ENCODE measurements at regions not wholly inside any gene's neighbourhood (a gene's known extent, or its start where the extent isn't known, plus 50 kb on each side); places are given as distances from the start of the nearest gene placed in this dataset.
"Not testable (repeated sequence)": the region's sequence is repeated elsewhere in the genome, so short reads cannot be mapped to it uniquely, and the experiment has no call there.

DNA sequence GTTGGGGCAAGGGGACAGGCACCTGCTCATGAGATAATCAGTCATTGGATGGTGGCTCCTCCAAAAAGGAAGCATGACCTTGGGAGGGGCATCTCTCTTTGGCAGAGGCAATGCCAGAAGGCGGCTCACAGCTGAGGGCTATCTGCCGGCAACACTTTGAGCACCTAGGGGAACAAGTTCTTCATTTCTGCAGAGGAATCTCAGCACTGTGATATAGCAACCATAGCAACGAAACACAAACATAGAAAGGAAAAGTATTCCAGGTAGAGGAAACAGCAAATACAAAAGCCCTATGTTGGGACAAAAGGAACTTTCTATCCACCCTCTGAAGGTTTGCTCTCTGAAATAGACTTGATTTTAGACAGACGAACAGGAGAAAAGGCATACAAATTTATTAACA is 89.1 kb upstream of the NEDD4L start:
- H3K36me3 ChIP-seq (ENCODE audit: control insufficient read depth, insufficient read depth, low read length), result no peaks in the 10 kb centered on the region
- H3K4me1 ChIP-seq (ENCODE audit: control insufficient read depth, insufficient read depth, low read length), result peaks cover 29% of the 10 kb centered on the region
- no peaks in the 10 kb centered on the region for H3K27me3 ChIP-seq (ENCODE audit: control insufficient read depth, insufficient read depth, low read length)
- H3K9me3 ChIP-seq (ENCODE audit: control insufficient read depth, low read depth, low read length), result no peaks in the 10 kb centered on the region
- H3K4me3 ChIP-seq (ENCODE audit: low read length), result no peak overlapping the region
- peak; percentile 41 to 73 for DNase-seq
- 43% methylated on average over 1 of the region's 4 CpGs for WGBS (ENCODE audit: insufficient coverage, low lambda C conversion rate)
- no peak overlapping the region for H3K27ac ChIP-seq (ENCODE audit: low read length)

DNA sequence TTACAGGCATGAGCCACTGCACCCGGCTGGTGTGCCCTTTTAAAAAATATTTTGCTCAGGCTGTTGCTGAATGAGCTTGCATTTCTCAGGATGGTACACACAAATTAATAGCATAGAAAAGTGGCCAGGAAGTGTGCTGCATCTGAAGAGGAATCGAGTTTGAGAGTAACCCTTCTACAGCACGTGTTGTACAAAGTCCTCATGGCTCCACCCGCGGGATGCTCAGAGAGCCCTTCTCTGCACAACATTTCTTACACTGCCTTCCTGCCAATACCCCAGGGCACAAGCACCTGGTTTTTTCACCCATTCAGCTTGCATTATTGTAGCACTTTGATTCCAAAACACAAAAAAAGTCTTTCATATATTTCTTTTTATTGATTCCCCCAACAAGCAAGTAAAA is 90.1 kb upstream of the NEDD4L start:
- DNase-seq, result peak; percentile 54 to 79
- H3K9me3 ChIP-seq (ENCODE audit: control insufficient read depth, low read depth, low read length), result no peaks in the 10 kb centered on the region
- no peak overlapping the region for H3K4me3 ChIP-seq (ENCODE audit: low read length)
- no peaks in the 10 kb centered on the region for H3K27me3 ChIP-seq (ENCODE audit: control insufficient read depth, insufficient read depth, low read length)
- no CpG with 5 or more reads among the region's 5 CpGs for WGBS (ENCODE audit: insufficient coverage, low lambda C conversion rate)
- peaks cover 29% of the 10 kb centered on the region for H3K4me1 ChIP-seq (ENCODE audit: control insufficient read depth, insufficient read depth, low read length)
- H3K27ac ChIP-seq (ENCODE audit: low read length), result peak overlapping the region; percentile 1
- H3K36me3 ChIP-seq (ENCODE audit: control insufficient read depth, insufficient read depth, low read length), result no peaks in the 10 kb centered on the region

DNA sequence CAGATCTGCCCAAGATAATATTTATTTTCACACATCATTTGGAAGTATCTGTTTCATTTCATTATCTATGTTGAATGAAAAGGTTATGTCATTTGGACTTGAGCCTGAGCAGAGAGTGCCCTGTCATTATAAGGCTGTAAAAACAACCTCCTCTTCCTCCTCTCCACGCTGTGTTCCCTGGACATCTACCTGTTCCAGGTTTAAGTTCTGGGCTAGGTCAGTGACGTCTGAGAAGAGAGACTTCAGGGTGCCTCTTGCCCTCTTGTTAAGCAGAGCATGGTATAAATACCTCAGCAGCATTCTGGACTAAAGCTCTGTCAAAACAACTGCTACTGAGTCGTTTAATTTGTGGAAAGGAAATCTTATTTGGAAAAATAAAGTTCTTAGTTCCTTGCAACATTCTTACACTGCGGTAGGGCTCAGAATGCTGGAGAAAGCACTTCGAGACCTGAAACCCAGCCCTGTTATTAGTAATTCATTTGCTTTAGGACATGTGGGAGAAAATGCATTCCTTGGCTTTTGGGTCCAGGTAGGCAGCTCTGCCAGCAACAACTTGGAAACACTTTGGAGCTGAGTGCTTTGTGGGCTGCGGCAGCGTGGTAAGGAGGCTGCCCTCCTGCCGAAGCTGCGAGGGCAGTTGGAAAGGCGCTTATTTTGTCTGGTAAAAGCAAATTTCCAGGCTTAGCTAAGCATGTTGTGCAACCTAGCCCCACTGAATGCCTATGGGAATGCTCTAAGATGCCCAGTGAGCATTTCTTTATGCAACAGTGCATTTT is 91.8 kb upstream of the NEDD4L start:
- H3K9me3 ChIP-seq (ENCODE audit: control insufficient read depth, low read depth, low read length), result no peaks in the 10 kb centered on the region
- H3K4me1 ChIP-seq (ENCODE audit: control insufficient read depth, insufficient read depth, low read length), result peaks cover 29% of the 10 kb centered on the region
- no peaks in the 10 kb centered on the region for H3K27me3 ChIP-seq (ENCODE audit: control insufficient read depth, insufficient read depth, low read length)
- no peaks in the 10 kb centered on the region for H3K36me3 ChIP-seq (ENCODE audit: control insufficient read depth, insufficient read depth, low read length)
- peak overlapping the region; percentile 49 for H3K27ac ChIP-seq (ENCODE audit: low read length)
- WGBS (ENCODE audit: insufficient coverage, low lambda C conversion rate), result 40% methylated on average over 1 of the region's 10 CpGs
- DNase-seq, result peak; percentile 41 to 56
- H3K4me3 ChIP-seq (ENCODE audit: low read length), result no peak overlapping the region

DNA sequence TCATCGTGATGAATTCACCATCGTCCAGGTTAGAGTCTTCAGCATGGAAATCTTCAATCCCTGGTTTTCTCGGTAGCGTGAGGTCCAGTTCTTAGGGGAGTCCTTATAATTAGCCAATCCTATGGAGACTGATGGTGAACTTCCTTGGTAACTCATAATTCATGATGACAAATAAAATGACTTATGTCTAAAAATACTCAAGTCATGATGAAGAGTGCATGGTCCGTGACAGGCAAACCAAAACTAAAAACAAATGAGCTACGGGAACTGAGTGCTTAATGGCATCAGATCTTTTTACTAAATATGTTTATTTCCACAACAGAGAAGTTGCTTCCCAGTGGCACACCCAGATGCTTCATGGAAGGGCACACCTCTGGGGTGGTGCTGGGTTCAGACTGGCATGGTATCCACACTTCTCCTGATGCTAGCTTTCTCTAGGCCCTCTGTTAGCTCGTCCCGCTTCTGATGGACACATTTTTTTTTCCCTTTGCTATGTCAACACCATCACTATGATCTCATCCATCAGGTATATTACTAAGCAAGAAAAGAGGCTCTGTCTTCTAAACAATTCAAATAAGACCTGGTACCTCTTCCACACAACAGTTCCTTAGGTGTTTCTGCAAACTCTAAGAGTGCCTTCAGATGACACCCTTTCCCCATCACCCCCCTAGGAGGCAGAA is 92.8 kb upstream of the NEDD4L start:
- H3K4me1 ChIP-seq (ENCODE audit: control insufficient read depth, insufficient read depth, low read length), result peaks cover 23% of the 10 kb centered on the region
- WGBS (ENCODE audit: insufficient coverage, low lambda C conversion rate), result no CpG with 5 or more reads among the region's 8 CpGs
- no peaks in the 10 kb centered on the region for H3K9me3 ChIP-seq (ENCODE audit: control insufficient read depth, low read depth, low read length)
- DNase-seq, result no peak
- H3K36me3 ChIP-seq (ENCODE audit: control insufficient read depth, insufficient read depth, low read length), result no peaks in the 10 kb centered on the region
- H3K27ac ChIP-seq (ENCODE audit: low read length), result peak overlapping the region; percentile 38
- H3K27me3 ChIP-seq (ENCODE audit: control insufficient read depth, insufficient read depth, low read length), result no peaks in the 10 kb centered on the region
- no peak overlapping the region for H3K4me3 ChIP-seq (ENCODE audit: low read length)

DNA sequence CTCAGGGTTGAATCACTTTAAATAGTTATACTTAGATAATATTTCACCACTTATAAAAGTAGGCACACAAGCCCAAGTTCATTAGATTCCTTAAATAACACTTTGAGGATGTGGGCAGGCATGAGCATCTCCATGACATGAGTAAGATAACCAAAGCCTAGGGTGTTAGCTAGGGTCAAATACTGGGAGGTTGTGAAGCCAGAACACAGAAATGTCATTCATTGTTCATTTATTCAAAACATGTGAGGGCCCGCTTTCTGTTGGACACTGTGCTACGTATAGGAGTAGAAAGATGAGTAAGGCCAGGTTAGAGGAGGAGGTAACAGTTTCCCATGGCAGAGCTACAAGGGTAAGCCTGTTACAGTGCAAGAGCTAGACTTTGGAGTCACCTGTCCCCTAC is 93.5 kb upstream of the NEDD4L start:
- no peaks in the 10 kb centered on the region for H3K9me3 ChIP-seq (ENCODE audit: control insufficient read depth, low read depth, low read length)
- no peak for DNase-seq
- no peak overlapping the region for H3K4me3 ChIP-seq (ENCODE audit: low read length)
- peaks cover 23% of the 10 kb centered on the region for H3K4me1 ChIP-seq (ENCODE audit: control insufficient read depth, insufficient read depth, low read length)
- no peak overlapping the region for H3K27ac ChIP-seq (ENCODE audit: low read length)
- H3K27me3 ChIP-seq (ENCODE audit: control insufficient read depth, insufficient read depth, low read length), result no peaks in the 10 kb centered on the region
- H3K36me3 ChIP-seq (ENCODE audit: control insufficient read depth, insufficient read depth, low read length), result no peaks in the 10 kb centered on the region
- no CpG with 5 or more reads among the region's 2 CpGs for WGBS (ENCODE audit: insufficient coverage, low lambda C conversion rate)

DNA sequence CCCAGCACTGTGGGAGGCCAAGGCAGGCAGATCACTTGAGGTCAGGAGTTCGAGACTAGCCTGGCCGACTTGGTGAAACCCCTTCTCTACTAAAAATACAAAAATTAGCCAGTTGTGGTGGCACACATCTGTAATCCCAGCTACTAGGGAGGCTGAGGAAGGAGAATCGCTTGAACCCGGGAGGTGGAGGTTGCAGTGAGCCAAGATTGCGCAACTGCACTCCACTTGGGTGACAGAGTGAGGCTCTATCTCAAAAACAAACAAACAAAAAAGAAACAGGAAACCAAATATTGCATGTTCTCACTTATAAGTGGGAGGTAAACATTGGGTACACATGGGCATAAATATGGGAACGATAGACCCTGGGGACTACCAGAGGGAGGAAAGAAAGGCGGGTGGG is 94.7 kb upstream of the NEDD4L start:
- H3K4me1 ChIP-seq (ENCODE audit: control insufficient read depth, insufficient read depth, low read length), result peaks cover 13% of the 10 kb centered on the region
- H3K27me3 ChIP-seq (ENCODE audit: control insufficient read depth, insufficient read depth, low read length); H3K9me3 ChIP-seq (ENCODE audit: control insufficient read depth, low read depth, low read length); H3K36me3 ChIP-seq (ENCODE audit: control insufficient read depth, insufficient read depth, low read length); H3K4me3 ChIP-seq (ENCODE audit: low read length); H3K27ac ChIP-seq (ENCODE audit: low read length); DNase-seq: not testable (repeated sequence)
- 100% methylated on average over 1 of the region's 7 CpGs for WGBS (ENCODE audit: insufficient coverage, low lambda C conversion rate)

DNA sequence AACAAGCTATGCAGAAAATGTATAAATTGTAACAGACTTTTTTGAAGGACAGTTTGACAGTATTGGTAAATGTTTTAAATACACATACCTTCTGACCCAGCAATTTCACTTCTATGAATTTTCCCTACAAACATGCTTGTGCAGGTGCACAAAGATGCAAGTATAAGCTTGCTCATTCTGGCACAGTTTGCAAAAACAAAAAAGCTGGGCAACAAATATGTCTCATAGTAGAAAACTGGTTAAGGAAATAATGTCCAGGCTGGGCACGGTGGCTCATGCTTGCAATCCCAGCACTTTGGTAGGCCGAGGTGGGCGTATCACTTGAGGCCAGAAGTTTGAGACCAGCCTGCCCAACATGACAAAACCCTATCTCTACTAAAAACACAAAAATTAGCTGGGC is 96.9 kb upstream of the NEDD4L start:
- H3K27me3 ChIP-seq (ENCODE audit: control insufficient read depth, insufficient read depth, low read length), result no peaks in the 10 kb centered on the region
- H3K4me1 ChIP-seq (ENCODE audit: control insufficient read depth, insufficient read depth, low read length), result peaks cover under 1% of the 10 kb centered on the region
- no CpG with 5 or more reads among the region's 3 CpGs for WGBS (ENCODE audit: insufficient coverage, low lambda C conversion rate)
- no peaks in the 10 kb centered on the region for H3K36me3 ChIP-seq (ENCODE audit: control insufficient read depth, insufficient read depth, low read length)
- no peaks in the 10 kb centered on the region for H3K9me3 ChIP-seq (ENCODE audit: control insufficient read depth, low read depth, low read length)
- H3K27ac ChIP-seq (ENCODE audit: low read length), result no peak overlapping the region
- DNase-seq, result no peak
- no peak overlapping the region for H3K4me3 ChIP-seq (ENCODE audit: low read length)

DNA sequence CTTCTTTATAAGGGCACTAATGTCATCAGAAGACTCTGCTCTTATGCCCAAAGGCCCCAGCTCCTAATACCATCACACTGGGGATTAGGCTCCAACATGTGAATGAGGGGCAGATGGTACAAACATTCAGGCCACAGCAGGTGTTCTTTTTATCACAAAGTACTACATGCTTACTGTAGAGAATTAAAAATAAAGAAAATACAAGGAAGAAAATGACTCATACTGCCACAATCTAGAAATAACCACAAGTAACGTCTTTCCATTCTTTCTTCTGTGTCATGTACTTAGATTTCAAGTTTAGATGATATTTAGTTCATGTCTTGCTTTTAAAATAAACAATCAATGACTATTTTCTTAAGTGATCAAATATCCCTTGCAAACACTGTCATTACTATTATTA is 100.3 kb upstream of the NEDD4L start:
- H3K4me1 ChIP-seq (ENCODE audit: control insufficient read depth, insufficient read depth, low read length), result no peaks in the 10 kb centered on the region
- 88% methylated on average over 1 of the region's 1 CpG for WGBS (ENCODE audit: insufficient coverage, low lambda C conversion rate)
- DNase-seq, result no peak
- no peaks in the 10 kb centered on the region for H3K36me3 ChIP-seq (ENCODE audit: control insufficient read depth, insufficient read depth, low read length)
- H3K9me3 ChIP-seq (ENCODE audit: control insufficient read depth, low read depth, low read length), result no peaks in the 10 kb centered on the region
- no peaks in the 10 kb centered on the region for H3K27me3 ChIP-seq (ENCODE audit: control insufficient read depth, insufficient read depth, low read length)
- H3K27ac ChIP-seq (ENCODE audit: low read length), result no peak overlapping the region
- H3K4me3 ChIP-seq (ENCODE audit: low read length), result no peak overlapping the region

DNA sequence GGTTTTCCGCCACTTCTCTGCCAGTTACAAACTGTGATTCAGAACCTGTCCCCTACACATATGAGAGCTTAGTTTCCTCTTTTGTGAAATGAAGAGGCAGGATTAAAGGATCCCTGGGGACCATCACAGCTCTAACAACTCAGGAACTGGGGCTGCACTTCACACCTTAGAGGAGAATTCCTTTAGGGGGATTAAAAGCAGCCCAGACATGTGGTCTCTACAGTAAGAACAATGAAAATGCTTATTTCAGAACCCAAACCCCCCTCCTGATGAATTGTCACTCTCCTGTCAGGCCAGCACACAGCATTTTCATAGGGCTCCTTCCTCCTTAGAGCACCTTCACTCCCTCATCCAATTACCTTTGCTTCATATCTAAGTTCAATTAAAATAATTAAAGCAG is 101.5 kb upstream of the NEDD4L start:
- no peaks in the 10 kb centered on the region for H3K27me3 ChIP-seq (ENCODE audit: control insufficient read depth, insufficient read depth, low read length)
- H3K9me3 ChIP-seq (ENCODE audit: control insufficient read depth, low read depth, low read length), result no peaks in the 10 kb centered on the region
- H3K36me3 ChIP-seq (ENCODE audit: control insufficient read depth, insufficient read depth, low read length), result no peaks in the 10 kb centered on the region
- no CpG with 5 or more reads among the region's 1 CpG for WGBS (ENCODE audit: insufficient coverage, low lambda C conversion rate)
- no peak overlapping the region for H3K27ac ChIP-seq (ENCODE audit: low read length)
- H3K4me1 ChIP-seq (ENCODE audit: control insufficient read depth, insufficient read depth, low read length), result no peaks in the 10 kb centered on the region
- H3K4me3 ChIP-seq (ENCODE audit: low read length), result no peak overlapping the region
- DNase-seq, result no peak

DNA sequence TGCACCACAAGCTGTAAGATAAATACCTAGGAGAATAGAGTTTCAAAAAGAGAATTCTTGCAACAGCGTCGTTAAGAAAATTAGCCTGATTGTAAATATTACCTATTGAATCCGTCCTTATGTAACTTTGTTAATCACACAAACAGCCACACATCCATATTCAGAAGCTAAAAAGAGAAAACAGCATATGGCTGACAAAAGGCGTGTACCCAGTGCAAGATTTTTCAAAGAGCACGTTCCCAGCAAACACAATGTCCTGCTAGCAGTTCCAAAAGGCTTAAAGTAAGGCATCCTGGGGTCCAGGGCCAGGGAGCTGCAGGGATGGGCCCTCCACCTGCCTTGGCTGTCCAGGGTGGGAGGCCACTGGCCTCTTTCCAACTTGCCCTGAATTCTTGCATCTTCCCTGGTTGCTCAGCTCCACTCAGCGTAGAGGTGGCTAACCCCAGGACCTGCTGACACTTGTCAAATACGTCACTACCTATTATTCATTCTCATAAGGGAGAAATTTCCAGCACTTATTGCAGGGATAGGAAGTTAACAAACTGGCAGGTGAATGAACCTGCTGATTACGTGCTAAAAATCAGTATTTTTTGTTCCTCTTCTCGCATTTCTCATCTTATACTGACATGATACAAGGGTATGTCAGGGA is 102.1 kb upstream of the NEDD4L start:
- no peak overlapping the region for H3K27ac ChIP-seq (ENCODE audit: low read length)
- no CpG with 5 or more reads among the region's 9 CpGs for WGBS (ENCODE audit: insufficient coverage, low lambda C conversion rate)
- H3K4me3 ChIP-seq (ENCODE audit: low read length), result no peak overlapping the region
- DNase-seq, result no peak
- no peaks in the 10 kb centered on the region for H3K4me1 ChIP-seq (ENCODE audit: control insufficient read depth, insufficient read depth, low read length)
- H3K36me3 ChIP-seq (ENCODE audit: control insufficient read depth, insufficient read depth, low read length), result no peaks in the 10 kb centered on the region
- H3K9me3 ChIP-seq (ENCODE audit: control insufficient read depth, low read depth, low read length), result no peaks in the 10 kb centered on the region
- H3K27me3 ChIP-seq (ENCODE audit: control insufficient read depth, insufficient read depth, low read length), result no peaks in the 10 kb centered on the region

Measured in large intestine (tissue), 3 donors.